ENCODE measurements at regions not wholly inside any gene's neighbourhood (a gene's known extent, or its start where the extent isn't known, plus 50 kb on each side); places are given as distances from the start of the nearest gene placed in this dataset.
A peak's percentile ranks its signal among the peaks of the same experiment; 100 is the strongest.

DNA sequence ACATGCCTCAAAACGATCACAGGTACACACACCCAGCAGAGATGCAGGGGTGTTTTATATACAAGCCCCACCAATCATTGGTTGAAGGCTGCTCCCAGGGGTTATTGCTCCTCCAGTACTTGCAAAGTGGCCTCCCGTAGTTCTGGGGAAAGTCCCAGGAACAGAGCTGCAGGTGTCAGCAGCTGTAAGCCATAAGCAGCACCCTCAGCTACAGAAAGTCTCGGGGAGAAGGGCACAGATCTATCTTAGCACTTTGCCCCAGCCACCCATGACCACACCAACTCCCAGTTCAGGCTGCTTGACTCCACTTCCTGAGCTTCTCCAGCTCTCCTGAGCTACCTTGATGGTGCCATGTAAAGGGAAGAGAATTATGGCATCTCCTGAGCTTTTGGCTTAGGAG is 222.7 kb upstream of the GJB5 start:
- TF ChIP-seq, protein P1, sequence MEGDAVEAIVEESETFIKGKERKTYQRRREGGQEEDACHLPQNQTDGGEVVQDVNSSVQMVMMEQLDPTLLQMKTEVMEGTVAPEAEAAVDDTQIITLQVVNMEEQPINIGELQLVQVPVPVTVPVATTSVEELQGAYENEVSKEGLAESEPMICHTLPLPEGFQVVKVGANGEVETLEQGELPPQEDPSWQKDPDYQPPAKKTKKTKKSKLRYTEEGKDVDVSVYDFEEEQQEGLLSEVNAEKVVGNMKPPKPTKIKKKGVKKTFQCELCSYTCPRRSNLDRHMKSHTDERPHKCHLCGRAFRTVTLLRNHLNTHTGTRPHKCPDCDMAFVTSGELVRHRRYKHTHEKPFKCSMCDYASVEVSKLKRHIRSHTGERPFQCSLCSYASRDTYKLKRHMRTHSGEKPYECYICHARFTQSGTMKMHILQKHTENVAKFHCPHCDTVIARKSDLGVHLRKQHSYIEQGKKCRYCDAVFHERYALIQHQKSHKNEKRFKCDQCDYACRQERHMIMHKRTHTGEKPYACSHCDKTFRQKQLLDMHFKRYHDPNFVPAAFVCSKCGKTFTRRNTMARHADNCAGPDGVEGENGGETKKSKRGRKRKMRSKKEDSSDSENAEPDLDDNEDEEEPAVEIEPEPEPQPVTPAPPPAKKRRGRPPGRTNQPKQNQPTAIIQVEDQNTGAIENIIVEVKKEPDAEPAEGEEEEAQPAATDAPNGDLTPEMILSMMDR (IDR thresholded peaks at IDR 0.05; ENCODE audit: low read depth, low read length), result no peak
- no peaks in the 10 kb centered on the region for H3K9me3 ChIP-seq

DNA sequence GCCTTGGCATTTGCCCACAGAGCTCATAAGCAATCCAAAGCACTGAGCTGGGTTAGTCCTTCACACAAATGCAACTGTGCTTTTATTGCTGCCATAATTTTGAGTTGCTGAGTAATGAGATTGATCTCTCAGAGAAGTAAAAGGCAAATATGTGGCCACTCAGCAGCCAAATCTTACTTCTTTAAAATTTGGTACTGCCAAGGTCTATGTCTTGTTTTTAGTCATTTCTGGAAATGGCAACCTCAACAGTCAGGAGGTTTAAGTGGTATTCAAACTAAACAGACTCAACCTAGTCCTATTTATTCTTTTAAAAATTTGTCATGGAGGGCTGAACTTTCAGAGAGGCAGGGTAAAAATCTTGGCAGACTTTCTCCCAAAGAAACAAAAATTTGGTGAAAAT is 216.4 kb upstream of the GJB5 start:
- Histone ChIP-seq H3K9me3 (no peaks in the 10 kb centered on the region), H3K27me3 (no peaks in the 10 kb centered on the region), H3K4me3 (ENCODE audit: low read depth, low read length) (no peak overlapping the region), H3K4me1 (no peaks in the 10 kb centered on the region), H3K36me3 (no peaks in the 10 kb centered on the region)
- TF ChIP-seq, protein P1 (IDR thresholded peaks at IDR 0.05; ENCODE audit: low read depth, low read length), result no peak
- no peak for DNase-seq

More for the DNA sequence above, 222.7 kb upstream of the GJB5 start:
- Histone ChIP-seq H3K4me1 (no peaks in the 10 kb centered on the region), H3K4me3 (ENCODE audit: low read depth, low read length) (no peak overlapping the region), H3K36me3 (no peaks in the 10 kb centered on the region), H3K27me3 (no peaks in the 10 kb centered on the region)
- no peak for DNase-seq

DNA sequence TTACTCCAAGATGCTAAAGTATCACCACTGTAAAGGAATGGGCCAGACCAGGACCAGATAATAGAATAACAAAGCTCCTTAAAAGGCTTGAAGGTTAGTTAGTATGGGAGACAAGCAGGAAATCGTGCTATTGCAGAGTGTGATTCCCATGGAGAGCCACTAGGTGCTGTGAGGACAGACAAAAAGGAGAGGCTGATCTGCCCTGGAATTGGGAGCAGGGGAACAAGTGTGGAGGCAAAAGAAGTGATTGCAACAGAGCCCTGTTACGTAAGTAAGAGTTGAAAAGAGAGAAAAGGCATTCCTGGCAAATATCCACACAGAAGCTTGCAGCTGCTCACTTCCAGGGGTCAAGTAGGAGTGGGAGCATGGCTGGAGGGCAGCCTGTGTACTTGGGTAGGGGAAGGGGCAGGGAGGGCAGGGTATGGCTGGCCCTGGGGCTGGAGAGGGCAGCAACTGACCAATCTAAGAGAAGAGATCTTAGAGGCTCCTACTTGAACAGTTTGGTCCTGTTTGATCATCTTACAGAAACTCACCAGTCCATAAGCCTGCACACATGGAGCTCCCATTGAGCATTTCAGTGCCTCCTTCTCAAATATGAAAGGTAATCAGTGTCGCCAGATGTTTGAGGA is 207.7 kb upstream of the GJB5 start:
- TF ChIP-seq, protein P1 (IDR thresholded peaks at IDR 0.05; ENCODE audit: low read depth, low read length), result peak; percentile 19; the same call in 1 of the 2 replicates
- Histone ChIP-seq H3K27me3 (no peaks in the 10 kb centered on the region), H3K4me3 (ENCODE audit: low read depth, low read length) (no peak overlapping the region), H3K9me3 (no peaks in the 10 kb centered on the region), H3K36me3 (no peaks in the 10 kb centered on the region), H3K4me1 (no peaks in the 10 kb centered on the region)
- DNase-seq, result no peak

DNA sequence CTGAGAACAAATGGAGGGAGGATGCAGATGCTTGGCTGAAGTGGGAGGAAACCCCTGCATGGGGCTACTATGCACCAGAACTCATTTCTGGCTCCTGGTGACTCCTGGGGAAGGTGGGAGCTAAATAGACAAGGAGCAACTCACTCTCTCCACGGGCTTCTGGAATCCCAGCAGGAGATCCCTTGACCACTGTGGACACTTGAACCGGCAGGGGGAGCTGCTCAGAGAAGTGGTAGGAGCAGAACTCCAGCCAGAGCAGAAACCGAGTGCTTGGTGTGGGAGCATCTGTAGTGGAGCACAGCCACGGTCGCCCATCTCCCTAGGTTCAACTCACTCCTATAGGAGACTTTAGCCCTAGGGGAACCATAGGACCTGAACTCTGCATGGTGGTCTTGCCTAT is 205.6 kb upstream of the GJB5 start:
- no peaks in the 10 kb centered on the region for H3K9me3 ChIP-seq
- DNase-seq, result peak; percentile 49
- H3K4me3 ChIP-seq (ENCODE audit: low read depth, low read length), result no peak overlapping the region
- no peaks in the 10 kb centered on the region for H3K4me1 ChIP-seq
- no peaks in the 10 kb centered on the region for H3K36me3 ChIP-seq
- TF ChIP-seq, protein P1 (IDR thresholded peaks at IDR 0.05; ENCODE audit: low read depth, low read length), result peak; percentile 35
- no peaks in the 10 kb centered on the region for H3K27me3 ChIP-seq

DNA sequence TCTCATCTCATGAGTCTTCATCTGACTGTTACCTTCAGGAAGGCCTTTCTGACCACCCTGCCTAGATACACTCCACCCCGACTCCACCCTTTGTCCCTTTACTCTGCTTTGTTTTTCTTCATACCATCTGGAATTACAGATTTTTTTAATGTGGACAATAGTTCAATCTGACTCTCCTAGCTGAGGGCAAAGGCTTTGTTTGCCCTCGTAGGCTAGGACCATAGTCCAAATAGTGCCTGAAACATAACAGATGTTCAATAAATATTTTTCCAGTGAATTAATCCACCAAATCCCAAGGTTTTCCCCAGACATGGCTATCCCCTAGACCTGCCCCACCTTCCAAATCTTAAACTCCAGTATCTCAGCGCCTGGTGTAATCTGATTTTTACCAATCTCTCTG is 176.5 kb upstream of the GJB5 start:
- TF ChIP-seq, protein P1 (IDR thresholded peaks at IDR 0.05; ENCODE audit: low read depth, low read length), result no peak
- DNase-seq, result no peak
- no peaks in the 10 kb centered on the region for H3K4me1 ChIP-seq
- no peaks in the 10 kb centered on the region for H3K27me3 ChIP-seq
- no peaks in the 10 kb centered on the region for H3K9me3 ChIP-seq
- no peaks in the 10 kb centered on the region for H3K36me3 ChIP-seq
- H3K4me3 ChIP-seq (ENCODE audit: low read depth, low read length), result no peak overlapping the region

DNA sequence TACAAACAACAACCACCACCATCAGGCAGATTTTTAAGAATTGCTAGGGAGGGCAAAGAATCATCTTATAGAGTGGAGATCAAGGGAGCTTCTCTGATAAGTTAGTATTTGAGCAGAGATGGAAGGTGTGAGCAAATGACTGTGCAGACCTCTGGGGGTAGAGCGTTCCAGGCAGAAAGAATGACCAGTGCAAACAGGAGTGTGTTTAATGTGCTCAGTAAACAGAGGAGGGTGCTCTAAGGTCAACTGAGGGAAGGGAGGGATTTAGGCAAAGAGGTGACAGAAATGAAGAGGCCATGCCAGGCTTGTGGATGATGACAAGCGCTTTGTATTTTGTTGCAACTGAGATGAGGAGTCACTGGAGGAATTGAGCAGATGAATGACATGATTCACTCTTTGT is 172.5 kb upstream of the GJB5 start:
- no peaks in the 10 kb centered on the region for H3K9me3 ChIP-seq
- TF ChIP-seq, protein P1 (IDR thresholded peaks at IDR 0.05; ENCODE audit: low read depth, low read length), result no peak
- H3K4me1 ChIP-seq, result no peaks in the 10 kb centered on the region
- no peaks in the 10 kb centered on the region for H3K27me3 ChIP-seq
- no peaks in the 10 kb centered on the region for H3K36me3 ChIP-seq
- H3K4me3 ChIP-seq (ENCODE audit: low read depth, low read length), result no peak overlapping the region
- DNase-seq, result no peak

Measured in BE2C (cell line).